ENCODE measurements at regions not wholly inside any gene's neighbourhood (a gene's known extent, or its start where the extent isn't known, plus 50 kb on each side); places are given as distances from the start of the nearest gene placed in this dataset.

DNA sequence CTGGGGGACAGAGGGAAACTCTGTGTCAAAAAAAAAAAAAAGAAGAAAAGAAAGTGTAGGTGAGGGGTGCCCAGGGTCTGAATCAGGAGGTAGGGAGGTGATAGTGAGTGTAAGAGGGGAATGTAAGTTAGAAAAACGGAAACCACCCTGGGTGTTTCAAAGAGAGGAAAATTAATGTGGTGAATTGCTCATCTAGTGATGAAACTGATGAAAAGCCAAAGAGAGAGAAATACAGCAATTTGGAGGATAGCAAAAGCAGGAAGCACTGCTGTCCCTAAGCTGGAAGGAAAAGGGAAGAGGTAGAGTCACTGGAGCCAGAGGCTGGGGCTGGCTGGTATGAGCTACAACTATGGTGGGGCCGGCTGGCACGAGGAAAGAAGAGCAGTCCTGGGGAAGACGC is 85.0 kb upstream of the CEP85L start:
- no peak for TF ChIP-seq CTCF (conservative IDR thresholded peaks at IDR 0.05)
- H3K27ac ChIP-seq = no peak overlapping the region

GRCh38 chr6:118735320-118735719 is 83.9 kb upstream of the CEP85L start:
- H3K27ac ChIP-seq = no peak overlapping the region
- TF ChIP-seq CTCF (conservative IDR thresholded peaks at IDR 0.05) = no peak; the same call in 1 of the 2 replicates

DNA sequence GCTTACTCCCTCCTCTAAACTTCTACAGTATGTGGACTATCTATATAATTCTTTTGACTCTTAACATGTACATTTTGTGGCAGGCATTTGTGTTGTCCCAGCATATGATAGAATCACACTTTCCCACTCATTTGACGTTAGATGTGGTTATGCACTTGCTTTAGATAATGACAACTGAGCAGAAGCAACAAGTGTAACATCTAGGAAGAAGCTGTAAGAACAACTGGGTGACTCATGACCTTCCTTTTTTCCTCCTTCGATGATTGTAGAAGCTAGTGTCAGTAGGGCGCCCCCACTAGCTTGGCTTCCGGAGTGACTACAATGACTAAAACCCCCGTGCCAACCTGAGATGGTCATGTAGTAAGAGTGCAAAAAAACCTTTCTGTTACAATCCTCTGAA is 74.6 kb upstream of the CEP85L start:
- H3K27ac ChIP-seq = no peak overlapping the region
- TF ChIP-seq CTCF (conservative IDR thresholded peaks at IDR 0.05) = no peak

- TF ChIP-seq CTCF (conservative IDR thresholded peaks at IDR 0.05) = no peak
- no peak overlapping the region for H3K27ac ChIP-seq
Observed at GRCh38 chr6:118724211-118724610, 72.8 kb upstream of the CEP85L start.

DNA sequence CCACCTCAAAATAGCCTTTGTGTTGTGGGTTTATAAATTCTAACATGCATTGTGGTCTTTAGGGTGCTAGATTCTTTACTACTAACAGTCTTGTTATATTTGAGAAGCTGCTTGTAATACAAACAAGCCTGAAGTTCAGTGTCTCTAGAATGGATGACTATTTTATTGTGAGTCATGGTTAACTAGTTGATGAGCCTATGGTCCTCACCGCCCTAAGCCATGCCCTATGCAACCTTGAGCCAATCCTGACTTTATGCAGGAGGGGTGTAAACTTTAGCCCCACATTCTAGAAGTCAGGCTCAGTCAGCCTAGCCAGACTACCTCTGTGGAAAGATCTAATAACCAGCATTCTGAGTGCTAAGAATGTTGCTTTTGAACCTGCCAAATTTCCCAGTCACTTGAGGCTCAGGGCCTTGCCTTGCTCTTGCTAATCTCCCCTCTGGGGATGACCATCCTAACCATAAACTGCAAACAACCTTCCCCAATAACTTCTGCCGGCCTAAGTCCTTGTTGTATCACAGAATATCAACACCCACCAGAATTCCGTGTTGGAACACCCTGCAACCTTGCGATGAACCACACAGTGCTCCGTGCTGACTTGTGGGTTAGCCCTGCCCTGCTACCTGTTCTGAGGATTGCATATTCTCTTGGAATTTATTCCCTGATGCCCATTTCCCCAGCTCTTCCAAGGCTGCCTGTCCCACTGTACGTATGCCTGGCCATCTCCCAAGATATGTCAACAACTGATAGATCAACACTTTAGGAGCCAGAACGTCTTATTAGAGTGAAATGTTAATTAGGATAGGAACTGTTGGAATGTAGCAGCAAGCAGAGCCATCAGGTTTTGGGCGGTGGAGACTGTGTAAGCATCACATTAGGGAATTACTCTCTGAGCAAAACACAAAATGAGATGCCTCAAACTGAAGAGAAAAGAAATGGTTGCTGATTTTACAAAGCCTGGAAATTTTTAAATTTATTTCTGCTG is 71.7 kb upstream of the CEP85L start:
- no peak for TF ChIP-seq CTCF (conservative IDR thresholded peaks at IDR 0.05)
- H3K27ac ChIP-seq = no peak overlapping the region

GRCh38 chr6:118720125-118720473 is 68.7 kb upstream of the CEP85L start:
- no peak for TF ChIP-seq CTCF (conservative IDR thresholded peaks at IDR 0.05)
- H3K27ac ChIP-seq = no peak overlapping the region

- no peak for TF ChIP-seq CTCF (conservative IDR thresholded peaks at IDR 0.05)
- no peak overlapping the region for H3K27ac ChIP-seq
Observed at GRCh38 chr6:118719351-118720124, 68.1 kb upstream of the CEP85L start.
